RWPE2 (cell line): ENCODE measurements at regions not wholly inside any gene's neighbourhood (a gene's known extent, or its start where the extent isn't known, plus 50 kb on each side); places are given as distances from the start of the nearest gene placed in this dataset.
A peak's percentile ranks its signal among the peaks of the same experiment; 100 is the strongest.

Experiments used
- ATAC-seq: fragments of 200-7000 bp; cut with Tn5 transposase; 3 replicates; pipeline ENCODE4 v1.9.1; 2021; ENCODE audit warnings: low read depth
- DNase-seq: peaks from one replicate; pipeline ENCODE4 v3.0.0-alpha.2; 2020; ENCODE audit warnings: low spot score
- H3K27ac ChIP-seq: fragments of 450-650 bp; 2 replicates; pipeline ENCODE4 v1.5.1; 2017; ENCODE audit warnings: mild to moderate bottlenecking; ENCODE audit not compliant: poor library complexity, severe bottlenecking
- H3K27me3 ChIP-seq: fragments of 250-450 bp; sonication (Bioruptor Pico); 2 replicates; pipeline ENCODE4 v1.5.1; 2021; ENCODE audit warnings: mild to moderate bottlenecking, moderate library complexity; ENCODE audit not compliant: insufficient read depth, poor library complexity, severe bottlenecking
- H3K36me3 ChIP-seq: fragments of 250-450 bp; sonication (Bioruptor Pico); 2 replicates; pipeline ENCODE4 v1.5.1; 2020; ENCODE audit warnings: low read depth, mild to moderate bottlenecking, moderate library complexity
- H3K4me1 ChIP-seq: fragments of 250-450 bp; sonication (Bioruptor Pico); 2 replicates; pipeline ENCODE4 v1.5.1; 2021; ENCODE audit warnings: mild to moderate bottlenecking, moderate library complexity; ENCODE audit not compliant: insufficient read depth, poor library complexity, severe bottlenecking
- H3K4me3 ChIP-seq: fragments of 250-450 bp; sonication (Bioruptor Pico); 2 replicates; pipeline ENCODE4 v1.5.1; 2021; ENCODE audit warnings: mild to moderate bottlenecking, moderate library complexity; ENCODE audit not compliant: severe bottlenecking
- H3K9me3 ChIP-seq: fragments of 250-450 bp; sonication (Bioruptor Pico); 2 replicates; pipeline ENCODE4 v1.5.1; 2021; ENCODE audit warnings: mild to moderate bottlenecking, moderate library complexity; ENCODE audit not compliant: severe bottlenecking
- TF ChIP-seq, protein P1 (sequence below): fragments of 450-650 bp; IDR thresholded peaks from one replicate; pipeline ENCODE4 v1.5.1; 2017; ENCODE audit warnings: mild to moderate bottlenecking, moderate library complexity; ENCODE audit not compliant: poor library complexity, severe bottlenecking

DNA sequence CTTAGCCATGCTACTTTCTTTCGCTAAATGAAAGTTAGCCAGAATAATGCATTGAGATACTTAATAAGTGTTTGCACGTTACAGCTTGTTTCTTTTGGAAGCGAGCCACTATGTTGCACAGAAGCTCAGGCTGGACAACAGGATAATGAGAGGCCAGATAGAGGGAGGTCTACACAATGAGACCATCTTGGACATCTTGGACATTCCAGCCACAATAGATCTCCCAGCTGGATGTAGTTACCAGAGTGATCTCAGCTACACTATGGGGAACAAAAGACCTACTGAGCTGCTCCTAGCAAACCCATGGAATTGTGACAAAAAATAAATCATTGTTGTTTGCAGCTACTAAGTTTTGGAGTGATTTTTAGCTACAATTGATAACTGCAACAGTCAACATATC is 540.1 kb upstream of the SEMA6D start:
- H3K4me3 ChIP-seq = no peak overlapping the region
- no peaks in the 10 kb centered on the region for H3K36me3 ChIP-seq
- no peak for DNase-seq
- H3K27me3 ChIP-seq = peaks cover 34% of the 10 kb centered on the region
- no peak for ATAC-seq
- TF ChIP-seq, protein P1, sequence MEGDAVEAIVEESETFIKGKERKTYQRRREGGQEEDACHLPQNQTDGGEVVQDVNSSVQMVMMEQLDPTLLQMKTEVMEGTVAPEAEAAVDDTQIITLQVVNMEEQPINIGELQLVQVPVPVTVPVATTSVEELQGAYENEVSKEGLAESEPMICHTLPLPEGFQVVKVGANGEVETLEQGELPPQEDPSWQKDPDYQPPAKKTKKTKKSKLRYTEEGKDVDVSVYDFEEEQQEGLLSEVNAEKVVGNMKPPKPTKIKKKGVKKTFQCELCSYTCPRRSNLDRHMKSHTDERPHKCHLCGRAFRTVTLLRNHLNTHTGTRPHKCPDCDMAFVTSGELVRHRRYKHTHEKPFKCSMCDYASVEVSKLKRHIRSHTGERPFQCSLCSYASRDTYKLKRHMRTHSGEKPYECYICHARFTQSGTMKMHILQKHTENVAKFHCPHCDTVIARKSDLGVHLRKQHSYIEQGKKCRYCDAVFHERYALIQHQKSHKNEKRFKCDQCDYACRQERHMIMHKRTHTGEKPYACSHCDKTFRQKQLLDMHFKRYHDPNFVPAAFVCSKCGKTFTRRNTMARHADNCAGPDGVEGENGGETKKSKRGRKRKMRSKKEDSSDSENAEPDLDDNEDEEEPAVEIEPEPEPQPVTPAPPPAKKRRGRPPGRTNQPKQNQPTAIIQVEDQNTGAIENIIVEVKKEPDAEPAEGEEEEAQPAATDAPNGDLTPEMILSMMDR = no peak
- no peaks in the 10 kb centered on the region for H3K9me3 ChIP-seq
- H3K4me1 ChIP-seq = no peaks in the 10 kb centered on the region
- no peak overlapping the region for H3K27ac ChIP-seq

DNA sequence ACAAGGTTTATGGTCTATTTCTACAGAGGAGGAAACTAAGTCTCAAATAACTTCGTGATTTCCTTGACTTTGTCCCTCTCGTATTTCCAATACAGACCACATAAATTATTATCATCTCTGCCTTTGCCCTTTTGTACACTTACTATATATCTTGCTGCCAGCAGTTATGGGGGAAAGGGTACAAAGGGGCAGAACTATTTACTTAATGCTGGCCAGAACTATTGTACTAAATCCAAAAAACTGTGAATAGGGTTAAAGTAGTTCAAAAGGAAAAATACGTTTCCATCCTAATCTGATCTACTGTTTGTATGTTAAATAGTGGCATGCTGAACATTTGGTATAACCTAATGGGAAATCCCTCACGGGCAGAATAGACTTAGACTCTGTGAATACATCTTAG is 537.3 kb upstream of the SEMA6D start:
- H3K4me3 ChIP-seq = no peak overlapping the region
- no peaks in the 10 kb centered on the region for H3K9me3 ChIP-seq
- TF ChIP-seq, protein P1 = no peak
- H3K36me3 ChIP-seq = no peaks in the 10 kb centered on the region
- DNase-seq (no peak), ATAC-seq (no peak)
- peaks cover 62% of the 10 kb centered on the region for H3K27me3 ChIP-seq
- H3K4me1 ChIP-seq = no peaks in the 10 kb centered on the region
- H3K27ac ChIP-seq = no peak overlapping the region

- Histone ChIP-seq H3K27ac (no peak overlapping the region), H3K4me1 (no peaks in the 10 kb centered on the region), H3K4me3 (no peak overlapping the region), H3K9me3 (no peaks in the 10 kb centered on the region), H3K27me3 (peaks cover 86% of the 10 kb centered on the region), H3K36me3 (no peaks in the 10 kb centered on the region)
- TF ChIP-seq, protein P1 = no peak
- no peak for ATAC-seq
- DNase-seq = no peak
These were observed 534.5 kb upstream of the SEMA6D start for GRCh38 chr15:47182818-47183217.

DNA sequence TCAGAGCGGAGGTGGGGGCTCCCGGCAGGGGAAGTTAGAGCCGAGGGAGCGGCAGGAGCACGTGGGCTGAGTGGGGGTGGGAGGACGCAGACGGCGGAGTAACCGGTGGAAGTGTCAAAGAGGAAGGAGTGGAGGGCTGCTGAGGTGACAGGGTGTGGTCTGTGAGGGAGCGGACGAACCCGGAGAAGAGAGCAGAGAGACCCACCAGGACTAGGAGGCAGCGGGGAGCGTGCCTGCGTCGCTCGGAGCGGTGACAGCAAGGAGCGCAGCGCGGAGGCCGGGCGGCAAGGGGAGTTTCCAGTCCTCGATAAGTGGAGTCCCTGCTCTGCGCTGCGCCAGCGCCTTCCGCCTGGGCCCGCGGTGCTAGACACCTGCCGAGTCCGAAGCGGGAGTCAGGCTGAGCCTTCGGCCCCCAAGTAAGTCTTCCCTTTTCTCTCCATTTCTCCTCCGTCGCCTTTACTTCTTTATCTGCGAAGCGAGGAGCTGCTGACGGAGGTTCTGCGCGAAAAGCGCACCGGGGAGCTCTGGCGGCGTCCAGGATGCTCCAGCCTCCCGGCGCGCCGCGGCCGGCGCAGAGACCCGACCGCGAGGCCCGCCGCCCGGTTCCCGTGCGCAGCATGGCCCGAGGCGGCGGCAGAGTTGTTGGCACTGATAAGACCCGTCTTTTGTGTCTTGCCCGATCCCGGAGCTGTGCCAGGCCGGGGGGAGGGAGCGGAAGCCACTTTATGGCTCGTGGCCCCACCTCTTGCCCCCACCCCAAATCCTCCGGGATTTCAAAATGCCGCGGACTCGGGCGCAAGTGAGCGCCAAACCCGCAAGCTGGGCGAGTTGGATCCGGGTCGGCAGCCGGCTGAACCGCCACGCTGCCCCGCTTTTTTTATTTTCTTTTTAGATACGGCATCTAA is 533.0 kb upstream of the SEMA6D start:
- Histone ChIP-seq H3K4me1 (no peaks in the 10 kb centered on the region), H3K4me3 (peak overlapping the region; percentile 22), H3K27me3 (peaks cover 92% of the 10 kb centered on the region), H3K27ac (no peak overlapping the region), H3K36me3 (no peaks in the 10 kb centered on the region), H3K9me3 (no peaks in the 10 kb centered on the region)
- DNase-seq (peak; percentile 57), ATAC-seq (peak; percentile 77)
- TF ChIP-seq, protein P1 = no peak
